GM23338 (cell line): ENCODE measurements at regions not wholly inside any gene's neighbourhood (a gene's known extent, or its start where the extent isn't known, plus 50 kb on each side); places are given as distances from the start of the nearest gene placed in this dataset.

ENCODE experiments used
- ATAC-seq: fragments of 200-7000 bp; cut with Tn5 transposase; 3 replicates; pipeline ENCODE4 v1.9.1; 2020
- DNase-seq: peaks from one replicate; pipeline ENCODE4 v3.0.0-alpha.2; 2015; ENCODE audit warnings: low spot score
- H2AFZ ChIP-seq: fragments of 200-600 bp; sonication (generic); 2 replicates; pipeline ENCODE4 v1.8.0; 2016; ENCODE audit warnings: antibody characterized with exemption, mild to moderate bottlenecking, moderate library complexity
- H3F3A ChIP-seq: fragments of 200-600 bp; sonication (generic); replicated peaks from 2 replicates; pipeline ENCODE4 v1.8.0; 2017; ENCODE audit warnings: antibody characterized with exemption, mixed run types, low read depth
- H3K27ac ChIP-seq: fragments of 200-600 bp; sonication (generic); 2 replicates; pipeline ENCODE4 v1.6.1; 2016; ENCODE audit warnings: low read depth
- H3K27me3 ChIP-seq: fragments of 200-600 bp; sonication (generic); 2 replicates; pipeline ENCODE4 v1.8.0; 2016; ENCODE audit warnings: mild to moderate bottlenecking, mixed run types, moderate library complexity; ENCODE audit not compliant: insufficient read depth
- H3K36me3 ChIP-seq: fragments of 200-600 bp; sonication (generic); 2 replicates; pipeline ENCODE4 v1.8.0; 2016; ENCODE audit warnings: mild to moderate bottlenecking; ENCODE audit not compliant: insufficient read depth
- H3K4me1 ChIP-seq: fragments of 200-600 bp; sonication (generic); 2 replicates; pipeline ENCODE4 v1.8.0; 2016; ENCODE audit warnings: mild to moderate bottlenecking, moderate library complexity; ENCODE audit not compliant: insufficient read depth
- H3K4me2 ChIP-seq: fragments of 200-600 bp; sonication (generic); 2 replicates; pipeline ENCODE4 v1.7.1; 2017; ENCODE audit warnings: mixed run types
- H3K4me3 ChIP-seq: fragments of 200-600 bp; sonication (generic); 2 replicates; pipeline ENCODE4 v1.6.1; 2016; ENCODE audit warnings: mixed run types
- H3K79me2 ChIP-seq: fragments of 200-600 bp; sonication (generic); replicated peaks from 2 replicates; pipeline ENCODE4 v1.8.0; 2017; ENCODE audit warnings: mild to moderate bottlenecking; ENCODE audit not compliant: insufficient read depth
- H3K9me2 ChIP-seq: fragments of 200-600 bp; sonication (generic); 2 replicates; pipeline ENCODE4 v1.8.0; 2017; ENCODE audit not compliant: insufficient read depth
- H4K20me1 ChIP-seq: fragments of 200-600 bp; sonication (generic); replicated peaks from 2 replicates; pipeline ENCODE4 v1.8.0; 2017; ENCODE audit warnings: mild to moderate bottlenecking; ENCODE audit not compliant: insufficient read depth
- H3K27ac Mint-ChIP-seq: 2 replicates; pipeline ENCODE4 v1.8.0; 2020; ENCODE audit warnings: inconsistent platforms, mild to moderate bottlenecking, moderate library complexity, mixed read lengths
- H3K27me3 Mint-ChIP-seq: 3 replicates; pipeline ENCODE4 v1.8.0; 2022; ENCODE audit warnings: low read depth, mild to moderate bottlenecking, moderate library complexity, mixed read lengths, inconsistent platforms; ENCODE audit not compliant: insufficient read depth, poor library complexity
- H3K36me3 Mint-ChIP-seq: 3 replicates; pipeline ENCODE4 v1.8.0; 2021; ENCODE audit warnings: low read depth, mild to moderate bottlenecking, inconsistent platforms, moderate library complexity, mixed read lengths
- H3K4me1 Mint-ChIP-seq: 3 replicates; pipeline ENCODE4 v1.8.0; 2020; ENCODE audit warnings: mild to moderate bottlenecking, inconsistent platforms, mixed read lengths
- H3K4me3 Mint-ChIP-seq: 3 replicates; pipeline ENCODE4 v1.8.0; 2021; ENCODE audit warnings: moderate library complexity, mild to moderate bottlenecking, inconsistent platforms, mixed read lengths
- H3K9me3 Mint-ChIP-seq: 3 replicates; pipeline ENCODE4 v1.8.0; 2020; ENCODE audit warnings: moderate library complexity, mild to moderate bottlenecking, inconsistent platforms, mixed read lengths
- EZH2phosphoT487 ChIP-seq: fragments of 200-600 bp; sonication (generic); IDR thresholded peaks from one replicate; pipeline ENCODE4 v1.8.1; 2018; ENCODE audit warnings: antibody characterized with exemption; ENCODE audit not compliant: unreplicated experiment
- ZNF114 ChIP-seq: fragments of 250-450 bp; sonication (Bioruptor Pico); IDR thresholded peaks from 2 replicates; pipeline ENCODE4 v1.5.0; 2020; ENCODE audit warnings: mild to moderate bottlenecking, moderate library complexity
- ZNF462 ChIP-seq: fragments of 250-450 bp; sonication (Bioruptor Pico); IDR thresholded peaks from 2 replicates; pipeline ENCODE4 v1.5.0; 2020; ENCODE audit warnings: mild to moderate bottlenecking, moderate library complexity
- TF ChIP-seq, protein P1 (sequence below): IDR thresholded peaks from 2 replicates; pipeline ENCODE4 v1.6.1; 2016; ENCODE audit warnings: antibody characterized with exemption

DNA sequence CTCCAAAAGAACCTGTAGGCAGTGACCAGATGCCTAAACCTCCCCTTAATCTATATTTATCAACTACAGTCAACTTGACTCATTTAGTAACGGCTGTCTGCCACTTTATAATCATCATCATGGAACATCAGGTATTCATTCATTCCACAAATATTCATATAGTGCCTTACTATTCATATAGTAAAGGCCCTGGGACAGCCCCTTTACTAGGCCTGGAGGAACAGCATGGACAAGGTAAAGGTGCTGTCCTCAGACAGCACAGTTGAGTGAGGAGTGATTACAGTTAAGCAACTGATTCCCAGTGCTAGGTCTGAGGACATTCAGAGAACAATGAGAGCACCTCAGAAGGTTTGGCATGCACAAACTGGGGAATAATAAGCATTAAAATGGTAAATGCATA, 346.5 kb upstream of the RORA start (continued):
- TF ChIP-seq, protein P1, sequence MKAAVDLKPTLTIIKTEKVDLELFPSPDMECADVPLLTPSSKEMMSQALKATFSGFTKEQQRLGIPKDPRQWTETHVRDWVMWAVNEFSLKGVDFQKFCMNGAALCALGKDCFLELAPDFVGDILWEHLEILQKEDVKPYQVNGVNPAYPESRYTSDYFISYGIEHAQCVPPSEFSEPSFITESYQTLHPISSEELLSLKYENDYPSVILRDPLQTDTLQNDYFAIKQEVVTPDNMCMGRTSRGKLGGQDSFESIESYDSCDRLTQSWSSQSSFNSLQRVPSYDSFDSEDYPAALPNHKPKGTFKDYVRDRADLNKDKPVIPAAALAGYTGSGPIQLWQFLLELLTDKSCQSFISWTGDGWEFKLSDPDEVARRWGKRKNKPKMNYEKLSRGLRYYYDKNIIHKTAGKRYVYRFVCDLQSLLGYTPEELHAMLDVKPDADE: no peak

DNA sequence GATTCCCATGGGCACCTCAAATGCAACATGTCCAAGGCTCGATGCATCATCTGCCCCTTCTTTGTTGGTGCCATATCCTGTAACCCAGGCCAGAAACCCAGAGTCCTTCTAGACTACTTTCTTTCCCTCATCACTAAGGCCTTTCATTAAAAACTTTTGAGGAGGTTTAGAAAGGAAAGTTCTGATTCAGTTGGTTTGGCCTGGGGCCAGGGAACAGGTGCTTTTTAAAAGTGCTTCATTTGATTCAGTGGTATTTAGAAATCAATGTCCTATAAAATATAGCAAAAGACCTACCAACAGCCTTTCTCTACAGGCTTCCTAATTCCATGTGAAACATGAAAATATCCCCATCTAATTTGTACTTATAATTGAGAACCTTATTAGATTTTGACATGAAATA, 341.9 kb upstream of the RORA start:
- no peak overlapping the region for H3K4me3 Mint-ChIP-seq
- TF ChIP-seq ZNF114 (CRISPR knock-in tag) (no peak), EZH2phosphoT487 (no peak), ZNF462 (CRISPR knock-in tag) (no peak)
- TF ChIP-seq, protein P1: no peak

More for the DNA sequence above, 341.9 kb upstream of the RORA start:
- Histone ChIP-seq H3K4me3 (no peak overlapping the region), H3K4me2 (no peak overlapping the region), H3K27me3 (no peaks in the 10 kb centered on the region), H3K27ac (no peak overlapping the region), H3F3A (no peaks in the 10 kb centered on the region), H2AFZ (no peak overlapping the region), H3K36me3 (no peaks in the 10 kb centered on the region), H3K9me2 (no peaks in the 10 kb centered on the region), H3K79me2 (no peaks in the 10 kb centered on the region), H3K4me1 (no peaks in the 10 kb centered on the region), H4K20me1 (no peaks in the 10 kb centered on the region)
- Mint-ChIP-seq H3K27me3 (no peaks in the 10 kb centered on the region), H3K4me1 (no peaks in the 10 kb centered on the region), H3K27ac (no peak overlapping the region), H3K36me3 (no peaks in the 10 kb centered on the region), H3K9me3 (no peaks in the 10 kb centered on the region)
- ATAC-seq: no peak
- DNase-seq: no peak
